ENCODE measurements at regions not wholly inside any gene's neighbourhood (a gene's known extent, or its start where the extent isn't known, plus 50 kb on each side); places are given as distances from the start of the nearest gene placed in this dataset.

DNA sequence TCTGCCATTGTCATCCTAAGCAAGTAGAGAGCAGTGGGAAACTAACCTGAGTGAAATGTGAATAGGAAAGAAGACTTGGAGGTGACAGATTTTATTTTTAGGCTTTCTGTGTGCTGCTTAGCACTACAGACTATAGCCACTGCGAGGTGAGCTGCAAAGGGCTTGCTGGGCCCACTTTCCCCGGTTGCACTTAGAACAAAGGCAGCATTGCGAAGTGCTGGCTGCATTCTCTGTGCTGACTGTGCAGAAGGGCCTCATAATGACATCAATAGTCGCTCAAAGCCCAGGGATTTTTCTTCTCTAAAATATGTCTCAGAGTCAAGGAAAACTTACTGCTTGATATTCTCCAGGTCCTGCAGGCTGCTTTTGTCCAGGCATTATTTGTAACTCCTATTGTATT is 592.1 kb downstream of the TDRD15 start:
- TF ChIP-seq YY1 (IDR thresholded peaks at IDR 0.05; ENCODE audit: insufficient read depth, insufficient read length) (no peak), SUZ12 (IDR thresholded peaks at IDR 0.05; ENCODE audit: extremely low read depth, insufficient read depth, insufficient read length) (no peak), ZNF274 (IDR thresholded peaks at IDR 0.05; ENCODE audit: low read depth, low read length) (no peak)
- DNase-seq (ENCODE audit: low read depth, low spot score), result no peak

DNA sequence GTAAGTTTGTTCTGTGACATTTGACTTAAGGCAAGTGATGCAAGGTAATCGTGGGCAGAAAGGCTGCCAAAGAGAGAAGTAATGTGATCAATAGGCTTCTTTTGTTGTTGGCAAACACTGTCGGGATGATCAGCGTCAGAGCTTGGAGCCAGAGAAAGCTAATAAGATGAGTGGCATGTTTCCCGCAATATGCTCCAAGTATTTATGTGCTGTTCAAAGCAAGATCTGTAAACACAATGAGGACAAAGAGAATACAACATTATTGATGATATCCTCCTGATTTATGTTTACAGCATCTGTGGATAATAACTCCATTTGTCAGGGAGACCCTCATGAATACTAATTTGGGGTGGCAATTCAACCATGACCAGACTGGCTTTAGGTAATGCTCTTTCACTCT is 603.3 kb downstream of the TDRD15 start:
- no peak for DNase-seq (ENCODE audit: low read depth, low spot score)

More for the DNA sequence above, 592.1 kb downstream of the TDRD15 start:
- H3K4me1 ChIP-seq (ENCODE audit: insufficient read depth, insufficient read length), result no peaks in the 10 kb centered on the region
- H3K9ac ChIP-seq (ENCODE audit: insufficient read length, low read depth), result no peak overlapping the region
- no peak overlapping the region for H3K4me3 ChIP-seq (ENCODE audit: insufficient read length, low read depth)
- no peaks in the 10 kb centered on the region for H3K9me3 ChIP-seq (ENCODE audit: insufficient read depth, low read length)
- H3K27me3 ChIP-seq (ENCODE audit: insufficient read depth, insufficient read length), result no peaks in the 10 kb centered on the region
- H3K36me3 ChIP-seq (ENCODE audit: insufficient read depth, insufficient read length, low read length), result no peaks in the 10 kb centered on the region

DNA sequence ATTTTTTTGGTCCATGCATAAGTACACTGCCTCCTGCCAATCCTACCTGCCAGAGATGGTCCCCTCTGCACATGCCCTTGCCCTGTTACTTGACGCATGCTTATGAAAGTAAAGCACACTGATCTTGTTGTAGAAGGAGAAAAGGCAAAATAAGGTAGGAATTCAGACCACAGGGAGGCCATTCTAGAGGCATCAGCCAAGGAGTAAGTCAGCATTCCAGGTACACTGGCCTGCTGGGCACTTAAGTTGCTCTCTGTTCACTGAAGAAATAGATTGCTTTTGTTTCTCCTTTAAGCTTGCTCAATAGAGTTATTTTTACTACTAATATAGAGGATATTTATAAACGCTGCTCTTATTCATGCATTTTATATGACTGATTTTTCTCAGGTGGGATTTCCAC is 604.4 kb downstream of the TDRD15 start:
- no peaks in the 10 kb centered on the region for H3K9me3 ChIP-seq (ENCODE audit: insufficient read depth, low read length)
- H3K4me3 ChIP-seq (ENCODE audit: insufficient read length, low read depth), result no peak overlapping the region
- no peaks in the 10 kb centered on the region for H3K27me3 ChIP-seq (ENCODE audit: insufficient read depth, insufficient read length)
- no peak overlapping the region for H3K9ac ChIP-seq (ENCODE audit: insufficient read length, low read depth)
- DNase-seq (ENCODE audit: low read depth, low spot score), result no peak
- H3K4me1 ChIP-seq (ENCODE audit: insufficient read depth, insufficient read length), result no peaks in the 10 kb centered on the region
- no peaks in the 10 kb centered on the region for H3K36me3 ChIP-seq (ENCODE audit: insufficient read depth, insufficient read length, low read length)
- TF ChIP-seq ZNF274 (IDR thresholded peaks at IDR 0.05; ENCODE audit: low read depth, low read length) (no peak), SUZ12 (IDR thresholded peaks at IDR 0.05; ENCODE audit: extremely low read depth, insufficient read depth, insufficient read length) (no peak), YY1 (IDR thresholded peaks at IDR 0.05; ENCODE audit: insufficient read depth, insufficient read length) (no peak)

More for the DNA sequence above, 603.3 kb downstream of the TDRD15 start:
- Histone ChIP-seq H3K4me3 (ENCODE audit: insufficient read length, low read depth) (no peak overlapping the region), H3K27me3 (ENCODE audit: insufficient read depth, insufficient read length) (no peaks in the 10 kb centered on the region), H3K36me3 (ENCODE audit: insufficient read depth, insufficient read length, low read length) (no peaks in the 10 kb centered on the region), H3K9me3 (ENCODE audit: insufficient read depth, low read length) (no peaks in the 10 kb centered on the region), H3K9ac (ENCODE audit: insufficient read length, low read depth) (no peak overlapping the region), H3K4me1 (ENCODE audit: insufficient read depth, insufficient read length) (no peaks in the 10 kb centered on the region)
- no peak for TF ChIP-seq ZNF274 (IDR thresholded peaks at IDR 0.05; ENCODE audit: low read depth, low read length)
- no peak for TF ChIP-seq SUZ12 (IDR thresholded peaks at IDR 0.05; ENCODE audit: extremely low read depth, insufficient read depth, insufficient read length)
- TF ChIP-seq YY1 (IDR thresholded peaks at IDR 0.05; ENCODE audit: insufficient read depth, insufficient read length), result no peak

DNA sequence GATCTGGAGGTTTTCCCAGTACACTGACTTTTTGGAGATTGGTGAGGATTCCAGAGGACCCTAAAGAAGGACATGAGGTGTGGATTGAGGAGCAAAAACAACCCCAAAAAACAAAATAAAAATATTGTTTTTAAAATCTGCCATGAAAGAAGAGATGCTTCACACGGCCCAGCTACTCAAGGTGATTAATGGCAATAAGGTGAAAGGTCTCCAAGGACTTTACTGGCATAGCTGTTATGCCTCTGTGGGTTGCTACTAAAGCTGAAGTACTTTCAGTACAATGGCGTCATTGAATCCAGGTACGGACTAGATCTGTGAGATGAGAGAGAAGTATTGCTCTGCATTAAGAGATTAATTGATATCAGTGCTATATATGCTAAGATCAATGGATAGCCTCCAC is 606.4 kb downstream of the TDRD15 start:
- Histone ChIP-seq H3K4me1 (ENCODE audit: insufficient read depth, insufficient read length) (no peaks in the 10 kb centered on the region), H3K9me3 (ENCODE audit: insufficient read depth, low read length) (no peaks in the 10 kb centered on the region), H3K27me3 (ENCODE audit: insufficient read depth, insufficient read length) (no peaks in the 10 kb centered on the region), H3K4me3 (ENCODE audit: insufficient read length, low read depth) (no peak overlapping the region), H3K9ac (ENCODE audit: insufficient read length, low read depth) (no peak overlapping the region), H3K36me3 (ENCODE audit: insufficient read depth, insufficient read length, low read length) (no peaks in the 10 kb centered on the region)
- no peak for DNase-seq (ENCODE audit: low read depth, low spot score)
- TF ChIP-seq YY1 (IDR thresholded peaks at IDR 0.05; ENCODE audit: insufficient read depth, insufficient read length), result no peak
- no peak for TF ChIP-seq ZNF274 (IDR thresholded peaks at IDR 0.05; ENCODE audit: low read depth, low read length)
- TF ChIP-seq SUZ12 (IDR thresholded peaks at IDR 0.05; ENCODE audit: extremely low read depth, insufficient read depth, insufficient read length), result no peak

DNA sequence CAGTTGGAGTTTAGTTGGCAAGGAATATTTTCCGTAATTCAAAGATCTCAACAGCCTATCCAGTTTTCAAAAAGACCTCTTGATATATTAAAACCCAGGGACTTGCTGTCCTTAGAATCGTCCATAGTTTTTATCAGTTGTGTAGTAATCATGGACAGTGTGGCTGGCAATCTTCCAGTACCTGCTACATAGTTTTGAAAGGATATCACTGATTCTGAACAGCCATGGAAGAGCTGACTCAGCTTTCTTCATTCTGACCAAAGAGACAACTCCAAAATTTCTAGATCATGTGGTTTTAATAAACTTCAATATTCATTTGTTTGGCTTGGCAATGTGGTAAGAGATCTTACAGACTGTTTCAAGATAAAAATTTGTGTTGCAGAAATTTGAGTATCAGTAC is 616.7 kb downstream of the TDRD15 start:
- Histone ChIP-seq H3K9me3 (ENCODE audit: insufficient read depth, low read length) (no peaks in the 10 kb centered on the region), H3K36me3 (ENCODE audit: insufficient read depth, insufficient read length, low read length) (no peaks in the 10 kb centered on the region), H3K9ac (ENCODE audit: insufficient read length, low read depth) (no peak overlapping the region), H3K27me3 (ENCODE audit: insufficient read depth, insufficient read length) (no peaks in the 10 kb centered on the region), H3K4me3 (ENCODE audit: insufficient read length, low read depth) (no peak overlapping the region), H3K4me1 (ENCODE audit: insufficient read depth, insufficient read length) (no peaks in the 10 kb centered on the region)
- DNase-seq (ENCODE audit: low read depth, low spot score), result no peak
- TF ChIP-seq ZNF274 (IDR thresholded peaks at IDR 0.05; ENCODE audit: low read depth, low read length), result no peak
- TF ChIP-seq SUZ12 (IDR thresholded peaks at IDR 0.05; ENCODE audit: extremely low read depth, insufficient read depth, insufficient read length), result no peak

DNA sequence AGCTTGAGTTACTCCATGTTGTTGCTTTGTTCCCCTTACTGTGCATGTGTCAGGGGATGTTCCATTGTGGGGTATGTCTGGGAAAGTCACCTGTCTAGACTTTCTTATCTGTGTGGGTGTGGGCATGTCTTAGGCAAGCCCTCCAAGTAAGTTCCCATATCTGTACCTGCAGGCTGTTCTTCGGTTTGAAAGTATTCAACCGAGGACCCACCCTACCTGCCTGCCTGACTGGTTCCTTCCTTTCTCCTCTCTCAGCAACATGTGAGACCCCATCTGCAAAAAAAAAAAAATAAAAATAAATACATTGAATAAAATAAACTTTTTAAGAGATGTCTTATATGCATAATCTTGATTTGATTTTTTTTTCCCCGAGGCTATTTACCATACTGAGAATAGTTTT is 622.7 kb downstream of the TDRD15 start:
- no peak for TF ChIP-seq ZNF274 (IDR thresholded peaks at IDR 0.05; ENCODE audit: low read depth, low read length)
- TF ChIP-seq SUZ12 (IDR thresholded peaks at IDR 0.05; ENCODE audit: extremely low read depth, insufficient read depth, insufficient read length), result no peak
- TF ChIP-seq YY1 (IDR thresholded peaks at IDR 0.05; ENCODE audit: insufficient read depth, insufficient read length), result no peak
- H3K9ac ChIP-seq (ENCODE audit: insufficient read length, low read depth), result no peak overlapping the region
- no peaks in the 10 kb centered on the region for H3K27me3 ChIP-seq (ENCODE audit: insufficient read depth, insufficient read length)
- H3K36me3 ChIP-seq (ENCODE audit: insufficient read depth, insufficient read length, low read length), result no peaks in the 10 kb centered on the region
- no peak overlapping the region for H3K4me3 ChIP-seq (ENCODE audit: insufficient read length, low read depth)
- H3K4me1 ChIP-seq (ENCODE audit: insufficient read depth, insufficient read length), result no peaks in the 10 kb centered on the region
- DNase-seq (ENCODE audit: low read depth, low spot score), result no peak
- no peaks in the 10 kb centered on the region for H3K9me3 ChIP-seq (ENCODE audit: insufficient read depth, low read length)

DNA sequence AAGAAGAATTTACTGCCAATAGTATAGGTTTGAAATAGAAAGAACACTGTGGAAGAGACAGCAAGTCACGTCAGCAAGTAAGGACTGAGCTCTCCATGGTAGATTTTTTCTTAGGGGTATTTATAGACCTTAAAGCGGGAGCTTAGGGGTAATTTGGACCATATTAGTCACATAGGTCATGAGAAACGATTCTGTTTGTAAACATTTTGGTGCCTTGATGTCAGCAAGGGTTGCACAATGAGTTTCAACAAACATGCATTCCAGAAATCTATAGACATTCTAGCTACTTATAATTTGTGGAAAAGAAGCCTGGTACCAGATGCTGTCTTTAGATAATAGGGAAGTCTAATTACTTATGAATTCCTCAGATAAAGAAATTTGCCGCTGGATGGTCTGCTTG is 624.7 kb downstream of the TDRD15 start:
- Histone ChIP-seq H3K36me3 (ENCODE audit: insufficient read depth, insufficient read length, low read length) (no peaks in the 10 kb centered on the region), H3K4me3 (ENCODE audit: insufficient read length, low read depth) (no peak overlapping the region), H3K9me3 (ENCODE audit: insufficient read depth, low read length) (no peaks in the 10 kb centered on the region), H3K27me3 (ENCODE audit: insufficient read depth, insufficient read length) (no peaks in the 10 kb centered on the region), H3K4me1 (ENCODE audit: insufficient read depth, insufficient read length) (no peaks in the 10 kb centered on the region), H3K9ac (ENCODE audit: insufficient read length, low read depth) (no peak overlapping the region)
- TF ChIP-seq SUZ12 (IDR thresholded peaks at IDR 0.05; ENCODE audit: extremely low read depth, insufficient read depth, insufficient read length), result no peak
- no peak for TF ChIP-seq YY1 (IDR thresholded peaks at IDR 0.05; ENCODE audit: insufficient read depth, insufficient read length)
- DNase-seq (ENCODE audit: low read depth, low spot score), result no peak
